Lung (tissue), 11 donors: ENCODE measurements at regions not wholly inside any gene's neighbourhood (a gene's known extent, or its start where the extent isn't known, plus 50 kb on each side); places are given as distances from the start of the nearest gene placed in this dataset.

Experiments used
- ATAC-seq: fragments of 200-7000 bp; cut with Tn5 transposase; one replicate; pipeline ENCODE4 v1.9.1; 2020; ENCODE audit warnings: moderate number of reproducible peaks; ENCODE audit not compliant: insufficient read depth, low FRiP score
- DNase-seq, 3 donors: peaks; one replicate each; pipeline ENCODE4 v3.0.0-alpha.2; 2013 to 2017
- H3K27ac ChIP-seq, 2 donors: one replicate each; pipeline ENCODE4 v1.5.1; 2013; ENCODE audit warnings: mild to moderate bottlenecking in 2 of 2, moderate library complexity in 2 of 2, control low read depth in 1 of 2, inconsistent platforms in 1 of 2, low read depth in 1 of 2, low read length in 1 of 2
- H3K27me3 ChIP-seq, 3 donors: one replicate each; pipeline ENCODE4 v1.5.1; 2013; ENCODE audit warnings: low read length in 2 of 3; ENCODE audit not compliant: control insufficient read depth in 3 of 3, insufficient read depth in 3 of 3
- H3K36me3 ChIP-seq, 4 donors: one replicate each; pipeline ENCODE4 v1.5.1; 2013; ENCODE audit warnings: low read length in 4 of 4, mild to moderate bottlenecking in 1 of 4, moderate library complexity in 1 of 4; ENCODE audit not compliant: control insufficient read depth in 4 of 4, insufficient read depth in 4 of 4
- H3K4me1 ChIP-seq, 5 donors: one replicate each; pipeline ENCODE4 v1.5.1; 2013; ENCODE audit warnings: low read length in 5 of 5, mild to moderate bottlenecking in 2 of 5, moderate library complexity in 1 of 5; ENCODE audit not compliant: control insufficient read depth in 5 of 5, insufficient read depth in 5 of 5
- H3K4me3 ChIP-seq: one replicate; pipeline ENCODE4 v1.5.1; 2013; ENCODE audit warnings: mild to moderate bottlenecking, control low read depth, moderate library complexity
- H3K9ac ChIP-seq, 2 donors: one replicate each; pipeline ENCODE4 v1.5.1; 2013; ENCODE audit warnings: low read length in 2 of 2, control low read depth in 1 of 2; ENCODE audit not compliant: insufficient read depth in 1 of 2
- H3K9me3 ChIP-seq, 4 donors: one replicate each; pipeline ENCODE4 v1.5.1; 2013; ENCODE audit warnings: low read length in 3 of 4, mild to moderate bottlenecking in 1 of 4, moderate library complexity in 1 of 4; ENCODE audit not compliant: control insufficient read depth in 4 of 4, insufficient read depth in 3 of 4
- CTCF ChIP-seq: IDR thresholded peaks from 2 replicates; pipeline ENCODE4 v1.5.1; 2012; ENCODE audit warnings: mild to moderate bottlenecking; ENCODE audit errors: control extremely low read depth, extremely low read depth
- WGBS, 2 donors: extraction: QIAGEN DNeasy Blood & Tissue Kit; methylation state at CpG; one replicate each; pipeline ENCODE4 v1.1.7; 2013; 5-methylcytosine and 5-hydroxymethylcytosine counted together
- donor health status: control.
- donor health status: control.
- donor health status: Bipolar disorder and iron deficiency.
- donor health status: healthy.
- donor health status: DM: yes; HTN: yes; CAD: no.

- ATAC-seq (peak; percentile 50), DNase-seq (peak in 2 of 3 donors; percentile 53 to 75)
- Histone ChIP-seq H3K36me3 (no peaks in the 10 kb centered on the region), H3K27ac (no peak overlapping the region), H3K4me3 (no peak overlapping the region), H3K27me3 (no peaks in the 10 kb centered on the region), H3K9ac (no peak overlapping the region), H3K9me3 (no peaks in the 10 kb centered on the region), H3K4me1 (peaks cover 0 to 2% (median 0%) of the 10 kb centered on the region in 5 donors)
- TF ChIP-seq CTCF, result no peak
- 64 to 74% methylated on average over 2 of the region's 2 CpGs for WGBS, 2 donors
Observed at GRCh38 chr4:176981551-176981950, 188.8 kb upstream of the VEGFC start.

GRCh38 chr4:176988226-176988625, 195.5 kb upstream of the VEGFC start:
- no peaks in the 10 kb centered on the region for H3K27me3 ChIP-seq
- H3K9me3 ChIP-seq, result no peaks in the 10 kb centered on the region
- H3K36me3 ChIP-seq, result no peaks in the 10 kb centered on the region
- no peak overlapping the region for H3K4me3 ChIP-seq
- H3K27ac ChIP-seq, result no peak overlapping the region
- H3K9ac ChIP-seq, result no peak overlapping the region
- peak; percentile 72 for ATAC-seq
- TF ChIP-seq CTCF, result no peak
- WGBS, 2 donors, result 41 to 63% methylated on average over 1 of the region's 1 CpG
- DNase-seq, result no peak
- H3K4me1 ChIP-seq, result peaks cover 0 to 4% (median 0%) of the 10 kb centered on the region in 5 donors

GRCh38 chr4:176989186-176989585, 196.5 kb upstream of the VEGFC start:
- no peak for TF ChIP-seq CTCF
- no peaks in the 10 kb centered on the region for H3K9me3 ChIP-seq
- no peaks in the 10 kb centered on the region for H3K27me3 ChIP-seq
- H3K4me1 ChIP-seq, result peaks cover 0 to 4% (median 0%) of the 10 kb centered on the region in 5 donors
- WGBS, 2 donors, result 74 to 80% methylated on average over 1 of the region's 1 CpG
- no peak overlapping the region for H3K27ac ChIP-seq
- no peak for ATAC-seq
- no peak overlapping the region for H3K4me3 ChIP-seq
- H3K36me3 ChIP-seq, result no peaks in the 10 kb centered on the region
- peak in 2 of 3 donors; percentile 71 to 80 for DNase-seq
- H3K9ac ChIP-seq, result no peak overlapping the region

GRCh38 chr4:176999935-177000543, 207.3 kb upstream of the VEGFC start:
- ATAC-seq (no peak), DNase-seq (no peak)
- no peak for TF ChIP-seq CTCF
- Histone ChIP-seq H3K9me3 (peaks cover 0 to 2% (median 0%) of the 10 kb centered on the region in 4 donors), H3K4me3 (no peak overlapping the region), H3K27me3 (no peaks in the 10 kb centered on the region), H3K27ac (no peak overlapping the region), H3K9ac (no peak overlapping the region), H3K4me1 (no peaks in the 10 kb centered on the region), H3K36me3 (no peaks in the 10 kb centered on the region)
- WGBS, 2 donors, result 75 to 89% methylated on average over 2 of the region's 2 CpGs
